ENCODE measurements at regions not wholly inside any gene's neighbourhood (a gene's known extent, or its start where the extent isn't known, plus 50 kb on each side); places are given as distances from the start of the nearest gene placed in this dataset.

DNA sequence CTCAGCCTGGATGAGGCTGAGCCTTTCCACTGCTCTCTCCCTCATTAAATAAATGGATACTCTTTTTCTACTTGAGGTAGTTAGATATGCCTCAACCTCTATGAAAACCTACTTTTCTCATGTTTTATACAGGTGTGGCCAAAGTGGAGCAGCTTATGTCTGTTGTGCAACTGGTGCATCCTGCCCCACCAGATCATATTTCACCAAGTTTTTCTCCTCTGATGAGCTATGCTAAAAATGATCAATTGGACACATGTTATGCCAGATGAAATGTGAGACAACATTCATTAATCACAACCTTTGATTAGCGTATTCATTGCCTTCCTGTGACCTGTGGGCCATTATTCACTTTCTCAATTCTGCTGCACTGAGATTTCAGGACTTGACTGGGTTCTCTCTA lies 106.9 kb upstream of the NEDD9 start:
- no peaks in the 10 kb centered on the region for H4K20me1 ChIP-seq (ENCODE audit: insufficient read depth)
- no peaks in the 10 kb centered on the region for H3F3A ChIP-seq (replicated peaks; ENCODE audit: insufficient read depth)
- H3K79me2 ChIP-seq (ENCODE audit: insufficient read depth): no peaks in the 10 kb centered on the region
- H3K36me3 ChIP-seq (replicated peaks in 1 of 2; ENCODE audit: control insufficient read depth in 1 of 2, insufficient read depth in 2 of 2, low read length in 1 of 2): no peaks in the 10 kb centered on the region
- H3K9ac ChIP-seq: no peak overlapping the region
- POLR2A ChIA-PET: no interaction called here
- no peak overlapping the region for H2AFZ ChIP-seq (ENCODE audit: low read depth)
- 53% methylated on average over 1 of the region's 1 CpG for WGBS (ENCODE audit: low lambda C conversion rate)
- H3K4me2 ChIP-seq: no peak overlapping the region
- CTCF ChIA-PET: no interaction called here
- no peaks in the 10 kb centered on the region for H3K27me3 ChIP-seq (ENCODE audit: insufficient read depth)
- H3K27ac ChIP-seq (ENCODE audit: low read depth in 2 of 2, low read length in 1 of 2): no peak overlapping the region
- H3K4me3 ChIP-seq (ENCODE audit: low read depth in 2 of 2, low read length in 1 of 2): no peak overlapping the region
- no peaks in the 10 kb centered on the region for H3K9me2 ChIP-seq
- H3K4me1 ChIP-seq (ENCODE audit: control insufficient read depth in 1 of 2, insufficient read depth in 2 of 2, low read depth in 1 of 2, low read length in 1 of 2): peaks cover 0 to under 1% of the 10 kb centered on the region in 2 experiments; a peak in 1 of 4 replicates
- no peak for TF ChIP-seq MXI1 (IDR thresholded peaks at IDR 0.05; ENCODE audit: low read depth, low read length)
- TF ChIP-seq JUND (IDR thresholded peaks at IDR 0.05): no peak
- no peak for TF ChIP-seq SMC3 (IDR thresholded peaks at IDR 0.05; ENCODE audit: low read depth, low read length)
- no peak for TF ChIP-seq FOXJ3 (CRISPR knock-in tag; IDR thresholded peaks at IDR 0.05)
- TF ChIP-seq ELF1 (IDR thresholded peaks at IDR 0.05): no peak
- TF ChIP-seq RCOR1 (IDR thresholded peaks at IDR 0.05; ENCODE audit: low read length): no peak
- TF ChIP-seq EP300 (IDR thresholded peaks at IDR 0.05; ENCODE audit: borderline replicate concordance in 1 of 2, low read depth in 1 of 2, low read length in 1 of 2): no peak
- DNase-seq: no peak
- no peaks in the 10 kb centered on the region for H3K9me3 ChIP-seq

DNA sequence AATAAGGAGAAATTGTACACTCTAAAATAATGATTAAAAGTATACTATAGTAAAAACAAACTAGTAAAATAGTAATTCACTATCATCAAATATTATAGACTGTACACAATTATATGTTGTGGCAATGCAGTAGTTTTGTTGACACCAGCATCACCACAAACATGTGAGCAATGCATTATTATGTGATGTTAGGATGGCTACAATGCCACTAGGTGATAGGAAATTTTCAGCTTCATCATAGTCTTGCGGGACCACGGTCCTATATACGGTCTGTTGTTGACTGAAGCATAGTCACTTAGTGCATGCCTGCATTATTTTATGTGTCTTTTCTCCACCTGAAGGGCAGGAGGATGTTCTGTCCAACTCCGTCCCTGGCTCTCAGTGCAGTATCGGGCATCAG lies 104.8 kb upstream of the NEDD9 start:
- H3K79me2 ChIP-seq (ENCODE audit: insufficient read depth): no peaks in the 10 kb centered on the region
- H3K27ac ChIP-seq (ENCODE audit: low read depth in 2 of 2, low read length in 1 of 2): no peak overlapping the region
- no peaks in the 10 kb centered on the region for H3K9me2 ChIP-seq
- CTCF ChIA-PET: no interaction called here
- TF ChIP-seq, protein P1, sequence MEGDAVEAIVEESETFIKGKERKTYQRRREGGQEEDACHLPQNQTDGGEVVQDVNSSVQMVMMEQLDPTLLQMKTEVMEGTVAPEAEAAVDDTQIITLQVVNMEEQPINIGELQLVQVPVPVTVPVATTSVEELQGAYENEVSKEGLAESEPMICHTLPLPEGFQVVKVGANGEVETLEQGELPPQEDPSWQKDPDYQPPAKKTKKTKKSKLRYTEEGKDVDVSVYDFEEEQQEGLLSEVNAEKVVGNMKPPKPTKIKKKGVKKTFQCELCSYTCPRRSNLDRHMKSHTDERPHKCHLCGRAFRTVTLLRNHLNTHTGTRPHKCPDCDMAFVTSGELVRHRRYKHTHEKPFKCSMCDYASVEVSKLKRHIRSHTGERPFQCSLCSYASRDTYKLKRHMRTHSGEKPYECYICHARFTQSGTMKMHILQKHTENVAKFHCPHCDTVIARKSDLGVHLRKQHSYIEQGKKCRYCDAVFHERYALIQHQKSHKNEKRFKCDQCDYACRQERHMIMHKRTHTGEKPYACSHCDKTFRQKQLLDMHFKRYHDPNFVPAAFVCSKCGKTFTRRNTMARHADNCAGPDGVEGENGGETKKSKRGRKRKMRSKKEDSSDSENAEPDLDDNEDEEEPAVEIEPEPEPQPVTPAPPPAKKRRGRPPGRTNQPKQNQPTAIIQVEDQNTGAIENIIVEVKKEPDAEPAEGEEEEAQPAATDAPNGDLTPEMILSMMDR (IDR thresholded peaks at IDR 0.05): no peak
- TF ChIP-seq, protein P2, sequence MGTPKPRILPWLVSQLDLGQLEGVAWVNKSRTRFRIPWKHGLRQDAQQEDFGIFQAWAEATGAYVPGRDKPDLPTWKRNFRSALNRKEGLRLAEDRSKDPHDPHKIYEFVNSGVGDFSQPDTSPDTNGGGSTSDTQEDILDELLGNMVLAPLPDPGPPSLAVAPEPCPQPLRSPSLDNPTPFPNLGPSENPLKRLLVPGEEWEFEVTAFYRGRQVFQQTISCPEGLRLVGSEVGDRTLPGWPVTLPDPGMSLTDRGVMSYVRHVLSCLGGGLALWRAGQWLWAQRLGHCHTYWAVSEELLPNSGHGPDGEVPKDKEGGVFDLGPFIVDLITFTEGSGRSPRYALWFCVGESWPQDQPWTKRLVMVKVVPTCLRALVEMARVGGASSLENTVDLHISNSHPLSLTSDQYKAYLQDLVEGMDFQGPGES (IDR thresholded peaks at IDR 0.05; ENCODE audit: low read depth, low read length): no peak
- no peak for TF ChIP-seq FOXJ3 (CRISPR knock-in tag; IDR thresholded peaks at IDR 0.05)
- TF ChIP-seq TAF1 (IDR thresholded peaks at IDR 0.05; ENCODE audit: borderline replicate concordance, low read depth, low read length): no peak
- TF ChIP-seq, protein P3, sequence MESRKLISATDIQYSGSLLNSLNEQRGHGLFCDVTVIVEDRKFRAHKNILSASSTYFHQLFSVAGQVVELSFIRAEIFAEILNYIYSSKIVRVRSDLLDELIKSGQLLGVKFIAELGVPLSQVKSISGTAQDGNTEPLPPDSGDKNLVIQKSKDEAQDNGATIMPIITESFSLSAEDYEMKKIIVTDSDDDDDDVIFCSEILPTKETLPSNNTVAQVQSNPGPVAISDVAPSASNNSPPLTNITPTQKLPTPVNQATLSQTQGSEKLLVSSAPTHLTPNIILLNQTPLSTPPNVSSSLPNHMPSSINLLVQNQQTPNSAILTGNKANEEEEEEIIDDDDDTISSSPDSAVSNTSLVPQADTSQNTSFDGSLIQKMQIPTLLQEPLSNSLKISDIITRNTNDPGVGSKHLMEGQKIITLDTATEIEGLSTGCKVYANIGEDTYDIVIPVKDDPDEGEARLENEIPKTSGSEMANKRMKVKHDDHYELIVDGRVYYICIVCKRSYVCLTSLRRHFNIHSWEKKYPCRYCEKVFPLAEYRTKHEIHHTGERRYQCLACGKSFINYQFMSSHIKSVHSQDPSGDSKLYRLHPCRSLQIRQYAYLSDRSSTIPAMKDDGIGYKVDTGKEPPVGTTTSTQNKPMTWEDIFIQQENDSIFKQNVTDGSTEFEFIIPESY (IDR thresholded peaks at IDR 0.05; ENCODE audit: borderline replicate concordance, low read depth): no peak
- no peak for TF ChIP-seq RXRA (IDR thresholded peaks at IDR 0.05; ENCODE audit: borderline replicate concordance, low read depth)
- TF ChIP-seq, protein P4, sequence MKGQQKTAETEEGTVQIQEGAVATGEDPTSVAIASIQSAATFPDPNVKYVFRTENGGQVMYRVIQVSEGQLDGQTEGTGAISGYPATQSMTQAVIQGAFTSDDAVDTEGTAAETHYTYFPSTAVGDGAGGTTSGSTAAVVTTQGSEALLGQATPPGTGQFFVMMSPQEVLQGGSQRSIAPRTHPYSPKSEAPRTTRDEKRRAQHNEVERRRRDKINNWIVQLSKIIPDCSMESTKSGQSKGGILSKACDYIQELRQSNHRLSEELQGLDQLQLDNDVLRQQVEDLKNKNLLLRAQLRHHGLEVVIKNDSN (IDR thresholded peaks at IDR 0.05; ENCODE audit: borderline replicate concordance, low read depth): no peak
- no peak for TF ChIP-seq GATA2 (CRISPR knock-in tag; IDR thresholded peaks at IDR 0.05)
- TF ChIP-seq FOXM1 (IDR thresholded peaks at IDR 0.05; ENCODE audit: low read depth): no peak
- TF ChIP-seq CHD2 (IDR thresholded peaks at IDR 0.05; ENCODE audit: low read length, partially characterized antibody): no peak
- TF ChIP-seq RAD21 (IDR thresholded peaks at IDR 0.05; ENCODE audit: low read length): no peak
- 88% methylated on average over 5 of the region's 5 CpGs for WGBS (ENCODE audit: low lambda C conversion rate)
- H3K4me1 ChIP-seq (ENCODE audit: control insufficient read depth in 1 of 2, insufficient read depth in 2 of 2, low read depth in 1 of 2, low read length in 1 of 2): peaks cover 0 to 3% of the 10 kb centered on the region in 2 experiments; a peak in 1 of 4 replicates
- H3K9me3 ChIP-seq: no peaks in the 10 kb centered on the region
- H3F3A ChIP-seq (replicated peaks; ENCODE audit: insufficient read depth): no peaks in the 10 kb centered on the region
- H4K20me1 ChIP-seq (ENCODE audit: insufficient read depth): no peaks in the 10 kb centered on the region
- POLR2A ChIA-PET: no interaction called here
- DNase-seq: no peak
- no peaks in the 10 kb centered on the region for H3K27me3 ChIP-seq (ENCODE audit: insufficient read depth)
- H3K4me3 ChIP-seq (ENCODE audit: low read depth in 2 of 2, low read length in 1 of 2): no peak overlapping the region
- no peak overlapping the region for H2AFZ ChIP-seq (ENCODE audit: low read depth)
- no peak overlapping the region for H3K4me2 ChIP-seq
- H3K36me3 ChIP-seq (replicated peaks in 1 of 2; ENCODE audit: control insufficient read depth in 1 of 2, insufficient read depth in 2 of 2, low read length in 1 of 2): no peaks in the 10 kb centered on the region
- H3K9ac ChIP-seq: no peak overlapping the region
